Activated B cell treated with CpG ODN at 0.5 μM for 24 hours (primary cell): ENCODE measurements at regions not wholly inside any gene's neighbourhood (a gene's known extent, or its start where the extent isn't known, plus 50 kb on each side); places are given as distances from the start of the nearest gene placed in this dataset.

Experiments
- ATAC-seq: fragments of 200-7000 bp; cut with Tn5 transposase; one replicate; pipeline ENCODE4 v1.10.0; 2021; ENCODE audit warnings: low read depth, mild to moderate bottlenecking, moderate library complexity
- CTCF ChIA-PET: fragments of 350-600 bp; sonication (Branson Sonifier 250); formaldehyde crosslinking; loops from one replicate; lab custom pipeline; 2021; ENCODE audit warnings: antibody characterized with exemption; lab: Charles Lee
- POLR2A ChIA-PET: fragments of 350-600 bp; sonication (Branson Sonifier 250); formaldehyde crosslinking; loops from one replicate; lab custom pipeline; 2021; ENCODE audit warnings: antibody characterized with exemption; lab: Charles Lee
- DNase-seq: peaks from one replicate; pipeline ENCODE4 v3.0.0; 2022
- H3K27ac Mint-ChIP-seq: one replicate; pipeline ENCODE4 v1.8.0; 2020; ENCODE audit warnings: mixed read lengths
- H3K27me3 Mint-ChIP-seq: one replicate; pipeline ENCODE4 v1.8.0; 2021; ENCODE audit warnings: mixed read lengths
- H3K36me3 Mint-ChIP-seq: one replicate; pipeline ENCODE4 v1.8.0; 2021; ENCODE audit warnings: low read depth, mixed read lengths
- H3K4me1 Mint-ChIP-seq: one replicate; pipeline ENCODE4 v1.8.0; 2021; ENCODE audit warnings: mixed read lengths
- H3K4me3 Mint-ChIP-seq: one replicate; pipeline ENCODE4 v1.8.0; 2020; ENCODE audit warnings: mild to moderate bottlenecking, mixed read lengths
- H3K9me3 Mint-ChIP-seq: one replicate; pipeline ENCODE4 v1.8.0; 2020; ENCODE audit warnings: mixed read lengths
- intact Hi-C: fragments of 100-400 bp; cut with micrococcal nuclease; formaldehyde crosslinking; loops from one replicate; pipeline ENCODE4 v1.15.1; 2024
- TF ChIP-seq, protein P1 (sequence below): fragments of 200-600 bp; IDR thresholded peaks from one replicate; pipeline ENCODE4 v1.8.0; 2022; ENCODE audit warnings: antibody characterized with exemption, mild to moderate bottlenecking

DNA sequence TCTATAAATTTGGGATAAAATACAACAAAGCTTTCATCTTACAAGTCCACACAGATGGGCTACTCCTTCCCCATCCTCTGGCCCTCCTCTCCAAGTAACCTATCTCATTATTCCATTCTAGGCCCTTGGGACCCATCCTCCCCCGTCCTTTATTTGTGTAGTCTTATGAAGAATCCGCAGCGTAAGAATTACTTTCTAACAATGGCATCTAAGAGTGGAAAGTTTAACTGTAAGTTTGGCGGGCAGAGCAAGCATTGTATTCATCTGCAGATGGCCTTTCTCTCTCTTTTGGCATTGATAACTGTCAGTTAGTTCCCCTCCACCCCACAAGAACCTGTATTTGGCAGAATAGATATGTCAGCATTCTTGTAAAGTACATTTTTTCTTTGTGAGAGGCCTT is 91.9 kb upstream of the TSPAN2 start:
- TF ChIP-seq, protein P1, sequence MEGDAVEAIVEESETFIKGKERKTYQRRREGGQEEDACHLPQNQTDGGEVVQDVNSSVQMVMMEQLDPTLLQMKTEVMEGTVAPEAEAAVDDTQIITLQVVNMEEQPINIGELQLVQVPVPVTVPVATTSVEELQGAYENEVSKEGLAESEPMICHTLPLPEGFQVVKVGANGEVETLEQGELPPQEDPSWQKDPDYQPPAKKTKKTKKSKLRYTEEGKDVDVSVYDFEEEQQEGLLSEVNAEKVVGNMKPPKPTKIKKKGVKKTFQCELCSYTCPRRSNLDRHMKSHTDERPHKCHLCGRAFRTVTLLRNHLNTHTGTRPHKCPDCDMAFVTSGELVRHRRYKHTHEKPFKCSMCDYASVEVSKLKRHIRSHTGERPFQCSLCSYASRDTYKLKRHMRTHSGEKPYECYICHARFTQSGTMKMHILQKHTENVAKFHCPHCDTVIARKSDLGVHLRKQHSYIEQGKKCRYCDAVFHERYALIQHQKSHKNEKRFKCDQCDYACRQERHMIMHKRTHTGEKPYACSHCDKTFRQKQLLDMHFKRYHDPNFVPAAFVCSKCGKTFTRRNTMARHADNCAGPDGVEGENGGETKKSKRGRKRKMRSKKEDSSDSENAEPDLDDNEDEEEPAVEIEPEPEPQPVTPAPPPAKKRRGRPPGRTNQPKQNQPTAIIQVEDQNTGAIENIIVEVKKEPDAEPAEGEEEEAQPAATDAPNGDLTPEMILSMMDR: no peak
- no peak overlapping the region for H3K27ac Mint-ChIP-seq
- no peak overlapping the region for H3K4me3 Mint-ChIP-seq
- no peak for DNase-seq
- no peaks in the 10 kb centered on the region for H3K9me3 Mint-ChIP-seq
- no peaks in the 10 kb centered on the region for H3K27me3 Mint-ChIP-seq
- ChIA-PET CTCF (no interaction called here), POLR2A (no interaction called here)
- H3K36me3 Mint-ChIP-seq: no peaks in the 10 kb centered on the region
- ATAC-seq: no peak
- intact Hi-C loops: no loop called here
- no peaks in the 10 kb centered on the region for H3K4me1 Mint-ChIP-seq

DNA sequence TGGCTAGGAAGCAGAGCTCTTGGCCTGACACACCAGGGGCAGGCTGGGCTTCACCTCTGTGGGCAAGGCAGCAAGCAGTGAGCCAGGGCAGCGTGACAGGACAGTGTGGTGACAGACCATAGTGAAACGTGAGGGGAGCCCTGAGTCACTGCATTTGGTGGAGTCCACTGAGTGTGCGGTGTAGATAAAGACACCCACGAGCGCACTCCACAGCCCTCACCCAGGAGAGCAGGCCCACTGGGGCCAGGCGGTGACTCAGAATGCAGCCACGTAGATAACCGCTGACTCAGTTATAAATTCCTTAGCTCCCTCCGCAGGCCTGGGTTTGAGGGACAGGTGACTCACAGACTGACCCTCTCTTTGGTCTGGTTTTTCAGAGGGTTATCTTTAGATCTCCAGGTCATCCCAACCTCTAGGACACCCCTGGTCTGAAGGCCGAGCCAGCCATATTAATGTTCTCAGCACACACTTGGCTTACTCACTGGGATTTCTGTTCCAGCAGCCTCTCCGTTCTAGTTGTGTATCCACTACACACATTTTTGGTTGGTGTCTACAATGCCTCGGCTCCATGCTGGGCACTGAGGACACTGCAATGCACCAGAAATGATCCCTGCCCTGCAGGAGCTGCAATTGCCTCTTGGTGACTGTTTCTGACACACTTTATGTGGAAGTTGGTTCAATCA is 90.2 kb upstream of the TSPAN2 start:
- H3K36me3 Mint-ChIP-seq: no peaks in the 10 kb centered on the region
- ATAC-seq (no peak), DNase-seq (no peak)
- no peak overlapping the region for H3K4me3 Mint-ChIP-seq
- intact Hi-C loops: no loop called here
- H3K27ac Mint-ChIP-seq: no peak overlapping the region
- POLR2A ChIA-PET: no interaction called here
- CTCF ChIA-PET: no interaction called here
- no peaks in the 10 kb centered on the region for H3K4me1 Mint-ChIP-seq
- H3K9me3 Mint-ChIP-seq: no peaks in the 10 kb centered on the region
- TF ChIP-seq, protein P1: no peak
- no peaks in the 10 kb centered on the region for H3K27me3 Mint-ChIP-seq

GRCh38 chr1:115176189-115176588 is 86.9 kb upstream of the TSPAN2 start:
- DNase-seq: no peak
- no peaks in the 10 kb centered on the region for H3K4me1 Mint-ChIP-seq
- ChIA-PET CTCF (no interaction called here), POLR2A (no interaction called here)
- no peak overlapping the region for H3K27ac Mint-ChIP-seq
- no peak for ATAC-seq
- intact Hi-C loops: no loop called here
- TF ChIP-seq, protein P1: no peak
- H3K4me3 Mint-ChIP-seq: no peak overlapping the region
- H3K27me3 Mint-ChIP-seq: peaks cover 3% of the 10 kb centered on the region
- no peaks in the 10 kb centered on the region for H3K9me3 Mint-ChIP-seq
- H3K36me3 Mint-ChIP-seq: no peaks in the 10 kb centered on the region

DNA sequence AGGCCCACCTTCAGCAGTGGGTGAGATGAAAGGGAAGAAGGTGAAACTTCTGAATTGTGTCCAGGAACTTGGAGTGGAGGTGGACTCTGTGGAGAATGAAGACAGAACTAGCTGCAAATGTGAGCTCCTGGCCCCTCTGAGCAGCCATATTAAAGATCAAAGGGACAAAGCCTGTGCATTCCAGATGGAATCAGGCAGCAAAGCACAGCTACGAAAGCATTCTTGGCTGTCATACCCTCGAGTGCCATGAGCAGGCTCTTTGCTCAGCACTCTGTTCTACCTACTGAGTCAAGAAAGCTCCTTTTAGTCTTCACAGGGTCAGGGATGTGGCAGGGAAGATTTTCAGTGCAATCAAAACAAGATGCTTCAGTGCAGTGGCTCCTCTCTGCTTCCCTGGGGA is 86.3 kb upstream of the TSPAN2 start:
- TF ChIP-seq, protein P1: no peak
- POLR2A ChIA-PET: no interaction called here
- H3K27me3 Mint-ChIP-seq: peaks cover 3% of the 10 kb centered on the region
- ATAC-seq: no peak
- H3K4me3 Mint-ChIP-seq: no peak overlapping the region
- H3K9me3 Mint-ChIP-seq: no peaks in the 10 kb centered on the region
- intact Hi-C loops: no loop called here
- no peaks in the 10 kb centered on the region for H3K36me3 Mint-ChIP-seq
- CTCF ChIA-PET: no interaction called here
- H3K4me1 Mint-ChIP-seq: no peaks in the 10 kb centered on the region
- no peak overlapping the region for H3K27ac Mint-ChIP-seq
- no peak for DNase-seq

GRCh38 chr1:115173151-115173550 is 83.8 kb upstream of the TSPAN2 start:
- ChIA-PET CTCF (no interaction called here), POLR2A (no interaction called here)
- DNase-seq (no peak), ATAC-seq (no peak)
- no peak overlapping the region for H3K27ac Mint-ChIP-seq
- H3K9me3 Mint-ChIP-seq: no peaks in the 10 kb centered on the region
- no peaks in the 10 kb centered on the region for H3K4me1 Mint-ChIP-seq
- H3K4me3 Mint-ChIP-seq: no peak overlapping the region
- H3K27me3 Mint-ChIP-seq: peaks cover 5% of the 10 kb centered on the region
- H3K36me3 Mint-ChIP-seq: no peaks in the 10 kb centered on the region
- TF ChIP-seq, protein P1: no peak
- intact Hi-C loops: no loop called here
